Colonic mucosa (tissue), 4 donors: ENCODE measurements at regions not wholly inside any gene's neighbourhood (a gene's known extent, or its start where the extent isn't known, plus 50 kb on each side); places are given as distances from the start of the nearest gene placed in this dataset.

Experiments
- DNase-seq: peaks from one replicate; pipeline ENCODE4 v3.0.0-alpha.2; 2020
- H3K27ac ChIP-seq: fragments of 200-600 bp; one replicate; pipeline ENCODE4 v1.8.0; 2021
- H3K27me3 ChIP-seq: fragments of 200-600 bp; one replicate; pipeline ENCODE4 v1.8.0; 2021
- H3K36me3 ChIP-seq: fragments of 200-600 bp; one replicate; pipeline ENCODE4 v1.8.0; 2021
- H3K4me1 ChIP-seq: fragments of 200-600 bp; one replicate; pipeline ENCODE4 v1.8.0; 2021; ENCODE audit warnings: mild to moderate bottlenecking
- H3K4me3 ChIP-seq: fragments of 200-600 bp; one replicate; pipeline ENCODE4 v1.8.0; 2021
- H3K9ac ChIP-seq, 2 donors: one replicate each; pipeline ENCODE4 v1.7.0; 2013; ENCODE audit warnings: control low read depth in 2 of 2, low read depth in 2 of 2, low read length in 2 of 2
- H3K9me3 ChIP-seq: fragments of 200-600 bp; one replicate; pipeline ENCODE4 v1.8.0; 2021
- CTCF ChIP-seq: fragments of 200-600 bp; IDR thresholded peaks from one replicate; pipeline ENCODE4 v1.8.0; 2022; ENCODE audit warnings: antibody characterized with exemption, mild to moderate bottlenecking
- intact Hi-C: fragments of 100-400 bp; cut with DNase I; formaldehyde crosslinking; loops from one replicate; pipeline ENCODE4 v1.14.1; 2022
- donor health status: healthy.
- donor health status: DM: no; HTN: no; CAD: no.
- donor health status: DM: no; HTN: no; CAD: no.

- H3K4me1 ChIP-seq: no peaks in the 10 kb centered on the region
- no peak overlapping the region for H3K4me3 ChIP-seq
- TF ChIP-seq CTCF: no peak
- intact Hi-C loops: no loop called here
- no peaks in the 10 kb centered on the region for H3K36me3 ChIP-seq
- no peak overlapping the region for H3K27ac ChIP-seq
- no peak for DNase-seq
- no peaks in the 10 kb centered on the region for H3K27me3 ChIP-seq
- no peak overlapping the region for H3K9ac ChIP-seq
- no peaks in the 10 kb centered on the region for H3K9me3 ChIP-seq
Measured at GRCh38 chr2:36262581-36262980, 93.0 kb upstream of the CRIM1 start.

- Histone ChIP-seq H3K27me3 (no peaks in the 10 kb centered on the region), H3K4me1 (no peaks in the 10 kb centered on the region), H3K9ac (no peak overlapping the region), H3K4me3 (no peak overlapping the region), H3K27ac (no peak overlapping the region), H3K36me3 (no peaks in the 10 kb centered on the region), H3K9me3 (no peaks in the 10 kb centered on the region)
- no peak for DNase-seq
- no peak for TF ChIP-seq CTCF
- intact Hi-C loops: no loop called here
Measured at GRCh38 chr2:36255863-36256262, 99.7 kb upstream of the CRIM1 start.

GRCh38 chr2:36253086-36253485 is 102.5 kb upstream of the CRIM1 start:
- Histone ChIP-seq H3K9me3 (no peaks in the 10 kb centered on the region), H3K4me1 (no peaks in the 10 kb centered on the region), H3K27me3 (no peaks in the 10 kb centered on the region), H3K4me3 (no peak overlapping the region), H3K27ac (no peak overlapping the region), H3K36me3 (no peaks in the 10 kb centered on the region), H3K9ac (no peak overlapping the region)
- TF ChIP-seq CTCF: no peak
- DNase-seq: no peak
- intact Hi-C loops: no loop called here

DNA sequence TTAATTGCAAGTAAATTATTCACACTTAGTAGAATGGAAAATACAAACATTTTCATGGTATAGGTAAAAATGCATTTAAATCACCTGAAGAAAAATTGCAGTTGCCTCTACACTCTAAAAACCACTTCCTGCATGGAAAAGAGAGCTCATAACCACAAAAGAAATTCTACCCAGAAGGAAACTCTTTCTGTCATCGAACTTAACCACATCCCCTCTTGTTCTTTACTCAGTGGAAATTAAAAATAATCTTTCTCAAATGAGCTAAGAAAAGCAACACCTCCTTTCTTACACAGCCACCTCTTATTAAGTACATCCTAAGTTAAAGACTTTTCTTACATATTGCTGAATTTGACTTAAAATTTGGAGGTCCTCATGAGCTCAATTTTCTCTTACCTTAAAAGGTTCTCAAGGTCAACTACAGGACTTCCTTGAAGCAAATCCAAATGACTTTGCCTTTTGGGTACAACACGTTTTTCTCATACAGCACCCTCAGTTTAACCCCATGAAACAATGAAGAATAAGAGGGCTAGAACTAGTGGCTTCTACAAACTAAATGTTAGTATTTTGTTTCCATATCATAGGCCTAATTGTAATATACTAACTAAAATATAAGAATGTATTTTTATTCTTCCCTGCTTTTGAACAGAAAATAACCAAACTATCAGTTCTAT is 109.1 kb upstream of the CRIM1 start:
- intact Hi-C loops: no loop called here
- H3K4me3 ChIP-seq: no peak overlapping the region
- no peaks in the 10 kb centered on the region for H3K27me3 ChIP-seq
- no peak for TF ChIP-seq CTCF
- no peaks in the 10 kb centered on the region for H3K9me3 ChIP-seq
- no peaks in the 10 kb centered on the region for H3K36me3 ChIP-seq
- H3K9ac ChIP-seq: no peak overlapping the region
- no peaks in the 10 kb centered on the region for H3K4me1 ChIP-seq
- no peak overlapping the region for H3K27ac ChIP-seq
- no peak for DNase-seq

- no peak for TF ChIP-seq CTCF
- intact Hi-C loops: no loop called here
Measured at GRCh38 chr2:36245651-36246050, 109.9 kb upstream of the CRIM1 start.

More at GRCh38 chr2:36245651-36246050, 109.9 kb upstream of the CRIM1 start:
- Histone ChIP-seq H3K4me1 (no peaks in the 10 kb centered on the region), H3K4me3 (no peak overlapping the region), H3K36me3 (no peaks in the 10 kb centered on the region), H3K27me3 (no peaks in the 10 kb centered on the region), H3K9me3 (no peaks in the 10 kb centered on the region), H3K27ac (no peak overlapping the region), H3K9ac (no peak overlapping the region)
- DNase-seq: no peak
